ENCODE measurements at regions not wholly inside any gene's neighbourhood (a gene's known extent, or its start where the extent isn't known, plus 50 kb on each side); places are given as distances from the start of the nearest gene placed in this dataset.

- no peak for TF ChIP-seq ZNF281 (CRISPR knock-in tag; IDR thresholded peaks at IDR 0.05)
- TF ChIP-seq ZNF121 (CRISPR knock-in tag; IDR thresholded peaks at IDR 0.05), result no peak
- no peak for TF ChIP-seq ZNF219 (CRISPR knock-in tag; IDR thresholded peaks at IDR 0.05; ENCODE audit: borderline replicate concordance)
- no peak for TF ChIP-seq ZNF317 (CRISPR knock-in tag; IDR thresholded peaks at IDR 0.05; ENCODE audit: borderline replicate concordance, low read depth)
- TF ChIP-seq NFYB (CRISPR knock-in tag; conservative IDR thresholded peaks at IDR 0.05; ENCODE audit: low read depth), result no peak
- no peak for TF ChIP-seq ETV6 (CRISPR knock-in tag; IDR thresholded peaks at IDR 0.05)
- no peak for TF ChIP-seq ZBTB21 (CRISPR knock-in tag; IDR thresholded peaks at IDR 0.05; ENCODE audit: borderline replicate concordance)
- TF ChIP-seq HMGA2 (CRISPR knock-in tag; IDR thresholded peaks at IDR 0.05), result no peak
- no peak for TF ChIP-seq PRRX2 (CRISPR knock-in tag; IDR thresholded peaks at IDR 0.05)
- no peak for TF ChIP-seq GABPB1 (CRISPR knock-in tag; IDR thresholded peaks at IDR 0.05)
- no peak for TF ChIP-seq RELA (CRISPR knock-in tag; IDR thresholded peaks at IDR 0.05; ENCODE audit: borderline replicate concordance)
- no peak for TF ChIP-seq SP1 (CRISPR knock-in tag; conservative IDR thresholded peaks at IDR 0.05)
- H3K9me3 Mint-ChIP-seq, result peaks cover 10% of the 10 kb centered on the region
- H3K27me3 Mint-ChIP-seq (ENCODE audit: low read depth), result no peaks in the 10 kb centered on the region; the same call in 1 of the 2 replicates
- DNase-seq (ENCODE audit: low spot score) (no peak), ATAC-seq (no peak)
- no peak overlapping the region for H3K4me3 Mint-ChIP-seq
- ChIA-PET CTCF (interaction anchor here (0.7 kb wide), 1 partner anchor 88 kb away, joined by 3 read pairs; no protein-coding TSS in a partner anchor), POLR2A (no interaction called here)
- H3K36me3 Mint-ChIP-seq, result no peaks in the 10 kb centered on the region
- peaks cover 7% of the 10 kb centered on the region for H3K4me1 Mint-ChIP-seq
- no peak overlapping the region for H3K27ac Mint-ChIP-seq
These were observed 205.0 kb downstream of the TENT4A start for GRCh38 chr5:6918255-6918654.

- H3K9me3 Mint-ChIP-seq, result peaks cover 10% of the 10 kb centered on the region
- H3K27ac Mint-ChIP-seq, result no peak overlapping the region
- CTCF ChIA-PET, result interaction anchor here (0.8 to 1.5 kb wide), 4 partner anchors 100 to 825 kb away, joined by 3 to 4 read pairs (median 3); no protein-coding TSS in a partner anchor
- H3K4me1 Mint-ChIP-seq, result peaks cover 7% of the 10 kb centered on the region
- no peak for DNase-seq (ENCODE audit: low spot score)
- TF ChIP-seq ARID4B (CRISPR knock-in tag; IDR thresholded peaks at IDR 0.05; ENCODE audit: borderline replicate concordance) (no peak), HMGA2 (CRISPR knock-in tag; IDR thresholded peaks at IDR 0.05) (no peak), CTCF (IDR thresholded peaks at IDR 0.05) (no peak), ELF4 (CRISPR knock-in tag; IDR thresholded peaks at IDR 0.05; ENCODE audit: low read depth) (no peak), ETV6 (CRISPR knock-in tag; IDR thresholded peaks at IDR 0.05) (no peak), ZSCAN18 (CRISPR knock-in tag; IDR thresholded peaks at IDR 0.05) (no peak), CREM (CRISPR knock-in tag; IDR thresholded peaks at IDR 0.05) (no peak), RELA (CRISPR knock-in tag; IDR thresholded peaks at IDR 0.05; ENCODE audit: borderline replicate concordance) (no peak), IRF2 (CRISPR knock-in tag; IDR thresholded peaks at IDR 0.05; ENCODE audit: borderline replicate concordance, low read depth) (no peak), JUN (CRISPR knock-in tag; IDR thresholded peaks at IDR 0.05) (no peak)
- no peaks in the 10 kb centered on the region; the same call in 1 of the 2 replicates for H3K27me3 Mint-ChIP-seq (ENCODE audit: low read depth)
- no peak overlapping the region for H3K4me3 Mint-ChIP-seq
- H3K36me3 Mint-ChIP-seq, result no peaks in the 10 kb centered on the region
- ATAC-seq, result no peak
- POLR2A ChIA-PET, result no interaction called here
These were observed 207.5 kb downstream of the TENT4A start for GRCh38 chr5:6920628-6921256.
